ENCODE measurements at regions not wholly inside any gene's neighbourhood (a gene's known extent, or its start where the extent isn't known, plus 50 kb on each side); places are given as distances from the start of the nearest gene placed in this dataset.

- in situ Hi-C loops (cut with HindIII; ENCODE audit: low pct_unique_long_range_greater_than_20kb, low sequenced_read_pairs): no loop called here
- DNase-seq (ENCODE audit: low read depth): no peak
Measured at GRCh38 chr11:90795746-90796145, 572.9 kb upstream of the CHORDC1 start.

GRCh38 chr11:90788961-90789360 lies 566.1 kb upstream of the CHORDC1 start:
- in situ Hi-C loops (cut with HindIII; ENCODE audit: low pct_unique_long_range_greater_than_20kb, low sequenced_read_pairs): no loop called here
- DNase-seq (ENCODE audit: low read depth): no peak

- in situ Hi-C loops (cut with HindIII; ENCODE audit: low pct_unique_long_range_greater_than_20kb, low sequenced_read_pairs): no loop called here
- no peak for DNase-seq (ENCODE audit: low read depth)
Measured at GRCh38 chr11:90784241-90784814, 561.5 kb upstream of the CHORDC1 start.

- in situ Hi-C loops (cut with HindIII; ENCODE audit: low pct_unique_long_range_greater_than_20kb, low sequenced_read_pairs): no loop called here
Measured at GRCh38 chr11:90783111-90783510, 560.3 kb upstream of the CHORDC1 start.

GRCh38 chr11:90779098-90779497 lies 556.2 kb upstream of the CHORDC1 start:
- in situ Hi-C loops (cut with HindIII; ENCODE audit: low pct_unique_long_range_greater_than_20kb, low sequenced_read_pairs): no loop called here
- DNase-seq (ENCODE audit: low read depth): no peak

More at GRCh38 chr11:90783111-90783510, 560.3 kb upstream of the CHORDC1 start:
- no peak for DNase-seq (ENCODE audit: low read depth)

GRCh38 chr11:90775567-90776165 lies 552.8 kb upstream of the CHORDC1 start:
- in situ Hi-C loops (cut with HindIII; ENCODE audit: low pct_unique_long_range_greater_than_20kb, low sequenced_read_pairs): no loop called here
- no peak for DNase-seq (ENCODE audit: low read depth)

GRCh38 chr11:90774727-90775566 lies 552.1 kb upstream of the CHORDC1 start:
- DNase-seq (ENCODE audit: low read depth): no peak
- in situ Hi-C loops (cut with HindIII; ENCODE audit: low pct_unique_long_range_greater_than_20kb, low sequenced_read_pairs): no loop called here

GRCh38 chr11:90770007-90770406 lies 547.2 kb upstream of the CHORDC1 start:
- DNase-seq (ENCODE audit: low read depth): no peak
- in situ Hi-C loops (cut with HindIII; ENCODE audit: low pct_unique_long_range_greater_than_20kb, low sequenced_read_pairs): no loop called here

- in situ Hi-C loops (cut with HindIII; ENCODE audit: low pct_unique_long_range_greater_than_20kb, low sequenced_read_pairs): no loop called here
- no peak for DNase-seq (ENCODE audit: low read depth)
Measured at GRCh38 chr11:90766121-90766520, 543.3 kb upstream of the CHORDC1 start.

- DNase-seq (ENCODE audit: low read depth): no peak
- in situ Hi-C loops (cut with HindIII; ENCODE audit: low pct_unique_long_range_greater_than_20kb, low sequenced_read_pairs): no loop called here
Measured at GRCh38 chr11:90764691-90765090, 541.8 kb upstream of the CHORDC1 start.

- DNase-seq (ENCODE audit: low read depth): no peak
- in situ Hi-C loops (cut with HindIII; ENCODE audit: low pct_unique_long_range_greater_than_20kb, low sequenced_read_pairs): no loop called here
Measured at GRCh38 chr11:90757849-90758494, 535.1 kb upstream of the CHORDC1 start.

- in situ Hi-C loops (cut with HindIII; ENCODE audit: low pct_unique_long_range_greater_than_20kb, low sequenced_read_pairs): no loop called here
- no peak for DNase-seq (ENCODE audit: low read depth)
Measured at GRCh38 chr11:90756617-90757016, 533.8 kb upstream of the CHORDC1 start.

GRCh38 chr11:90753546-90753945 lies 530.7 kb upstream of the CHORDC1 start:
- in situ Hi-C loops (cut with HindIII; ENCODE audit: low pct_unique_long_range_greater_than_20kb, low sequenced_read_pairs): no loop called here
- DNase-seq (ENCODE audit: low read depth): no peak

GRCh38 chr11:90747057-90747456 lies 524.2 kb upstream of the CHORDC1 start:
- in situ Hi-C loops (cut with HindIII; ENCODE audit: low pct_unique_long_range_greater_than_20kb, low sequenced_read_pairs): no loop called here
- no peak for DNase-seq (ENCODE audit: low read depth)

- no peak for DNase-seq (ENCODE audit: low read depth)
Measured at GRCh38 chr11:90744169-90744568, 521.3 kb upstream of the CHORDC1 start.

GRCh38 chr11:90738799-90739198 lies 516.0 kb upstream of the CHORDC1 start:
- in situ Hi-C loops (cut with HindIII; ENCODE audit: low pct_unique_long_range_greater_than_20kb, low sequenced_read_pairs): no loop called here
- DNase-seq (ENCODE audit: low read depth): no peak

More at GRCh38 chr11:90744169-90744568, 521.3 kb upstream of the CHORDC1 start:
- in situ Hi-C loops (cut with HindIII; ENCODE audit: low pct_unique_long_range_greater_than_20kb, low sequenced_read_pairs): no loop called here

- in situ Hi-C loops (cut with HindIII; ENCODE audit: low pct_unique_long_range_greater_than_20kb, low sequenced_read_pairs): no loop called here
- DNase-seq (ENCODE audit: low read depth): no peak
Measured at GRCh38 chr11:90737444-90738050, 514.7 kb upstream of the CHORDC1 start.

GRCh38 chr11:90732486-90732885 lies 509.6 kb upstream of the CHORDC1 start:
- in situ Hi-C loops (cut with HindIII; ENCODE audit: low pct_unique_long_range_greater_than_20kb, low sequenced_read_pairs): no loop called here

GRCh38 chr11:90723475-90723874 lies 500.6 kb upstream of the CHORDC1 start:
- in situ Hi-C loops (cut with HindIII; ENCODE audit: low pct_unique_long_range_greater_than_20kb, low sequenced_read_pairs): no loop called here
- DNase-seq (ENCODE audit: low read depth): no peak

More at GRCh38 chr11:90732486-90732885, 509.6 kb upstream of the CHORDC1 start:
- DNase-seq (ENCODE audit: low read depth): no peak

All from Caki2 (cell line).